ENCODE measurements at regions not wholly inside any gene's neighbourhood (a gene's known extent, or its start where the extent isn't known, plus 50 kb on each side); places are given as distances from the start of the nearest gene placed in this dataset.

GRCh38 chr18:73653827-73654226, 493.8 kb downstream of the FBXO15 start:
- DNase-seq (ENCODE audit: extremely low read depth in 1 of 2, low read depth in 1 of 2), result no peak

- DNase-seq (ENCODE audit: extremely low read depth in 1 of 2, low read depth in 1 of 2), result no peak
Observed at GRCh38 chr18:73653251-73653650, 494.4 kb downstream of the FBXO15 start.

GRCh38 chr18:73647391-73647790, 500.2 kb downstream of the FBXO15 start:
- no peak for DNase-seq (ENCODE audit: extremely low read depth in 1 of 2, low read depth in 1 of 2)

DNA sequence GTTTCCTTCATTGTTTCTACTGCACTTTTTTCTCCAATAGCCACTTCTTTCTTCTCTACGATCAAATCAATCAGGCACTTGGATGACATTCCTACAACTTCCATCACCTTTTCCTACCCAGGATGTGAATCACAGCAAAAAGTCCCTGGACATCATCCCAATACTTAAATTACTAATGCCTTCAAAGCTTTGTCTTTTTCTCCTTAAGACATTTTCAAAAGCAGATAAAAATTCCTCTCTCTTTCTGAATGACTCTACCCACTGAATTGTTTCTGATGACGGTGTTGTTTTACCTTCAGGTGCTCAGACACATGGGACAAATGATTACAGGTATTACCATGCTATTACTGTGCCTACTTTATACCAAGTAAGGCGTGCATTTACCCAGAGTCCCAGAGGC, 500.9 kb downstream of the FBXO15 start:
- no peak for DNase-seq (ENCODE audit: extremely low read depth in 1 of 2, low read depth in 1 of 2)

GRCh38 chr18:73646196-73646595, 501.4 kb downstream of the FBXO15 start:
- no peak for DNase-seq (ENCODE audit: extremely low read depth in 1 of 2, low read depth in 1 of 2)

- no peak for DNase-seq (ENCODE audit: extremely low read depth in 1 of 2, low read depth in 1 of 2)
Observed at GRCh38 chr18:73645160-73645715, 502.4 kb downstream of the FBXO15 start.

- DNase-seq (ENCODE audit: extremely low read depth in 1 of 2, low read depth in 1 of 2), result no peak
Observed at GRCh38 chr18:73639788-73640187, 507.8 kb downstream of the FBXO15 start.

DNA sequence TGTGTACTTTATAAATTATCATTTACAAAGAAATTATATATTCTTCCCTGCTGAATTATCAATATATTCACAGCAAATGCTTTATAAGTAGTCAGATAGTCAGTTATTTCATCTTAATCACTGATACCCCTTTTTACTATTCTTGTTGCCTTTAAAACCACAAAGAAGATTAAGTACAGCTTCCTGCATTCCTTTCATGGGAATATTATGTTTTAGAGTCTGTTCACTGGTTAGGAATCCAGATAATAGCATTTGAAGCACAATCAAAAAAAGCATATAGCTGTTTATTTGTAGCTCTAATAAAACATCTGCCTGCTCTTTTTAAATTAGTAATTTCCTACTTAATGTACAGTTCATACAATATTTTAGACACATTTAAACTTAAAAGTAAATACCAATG, 508.9 kb downstream of the FBXO15 start:
- no peak for DNase-seq (ENCODE audit: extremely low read depth in 1 of 2, low read depth in 1 of 2)

DNA sequence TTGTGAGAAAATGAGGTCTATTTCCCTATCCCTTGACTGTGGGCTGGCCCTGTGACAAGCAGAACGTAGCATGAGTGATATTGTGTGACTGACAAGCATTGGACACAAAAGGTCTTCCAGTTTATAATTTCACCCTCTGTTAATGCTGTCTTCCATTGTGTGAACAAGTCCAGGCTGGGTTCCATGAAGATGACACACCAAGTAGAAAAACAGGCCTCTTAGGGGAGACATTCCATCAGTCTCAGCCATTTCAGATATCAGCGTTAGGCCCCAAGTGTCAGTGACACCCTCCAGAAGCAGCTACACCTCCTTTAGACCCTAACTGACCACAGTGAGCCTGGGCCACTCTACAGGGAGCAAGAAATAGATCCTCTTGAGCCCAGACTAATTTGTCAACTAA, 511.3 kb downstream of the FBXO15 start:
- no peak for DNase-seq (ENCODE audit: extremely low read depth in 1 of 2, low read depth in 1 of 2)

GRCh38 chr18:73626859-73627258, 520.8 kb downstream of the FBXO15 start:
- no peak for DNase-seq (ENCODE audit: extremely low read depth in 1 of 2, low read depth in 1 of 2)

DNA sequence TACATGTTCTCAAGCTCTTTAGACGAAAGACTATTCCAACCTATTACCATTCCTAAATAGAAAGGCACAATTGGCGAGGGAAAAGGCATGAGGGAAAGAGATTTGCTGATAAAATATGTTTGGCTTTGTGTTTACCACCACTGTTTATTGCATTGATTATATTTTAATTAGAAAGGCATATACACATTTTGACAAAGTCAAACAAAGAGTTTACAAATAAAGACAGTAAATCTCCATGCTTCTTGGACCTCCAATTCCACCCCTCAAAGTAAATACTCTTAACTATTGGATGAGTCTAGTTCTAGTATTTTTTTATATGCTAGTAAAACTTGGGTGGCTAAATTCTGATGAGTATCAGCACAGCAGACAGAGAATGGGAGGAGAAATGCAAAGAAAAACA, 521.4 kb downstream of the FBXO15 start:
- DNase-seq (ENCODE audit: extremely low read depth in 1 of 2, low read depth in 1 of 2), result no peak

DNA sequence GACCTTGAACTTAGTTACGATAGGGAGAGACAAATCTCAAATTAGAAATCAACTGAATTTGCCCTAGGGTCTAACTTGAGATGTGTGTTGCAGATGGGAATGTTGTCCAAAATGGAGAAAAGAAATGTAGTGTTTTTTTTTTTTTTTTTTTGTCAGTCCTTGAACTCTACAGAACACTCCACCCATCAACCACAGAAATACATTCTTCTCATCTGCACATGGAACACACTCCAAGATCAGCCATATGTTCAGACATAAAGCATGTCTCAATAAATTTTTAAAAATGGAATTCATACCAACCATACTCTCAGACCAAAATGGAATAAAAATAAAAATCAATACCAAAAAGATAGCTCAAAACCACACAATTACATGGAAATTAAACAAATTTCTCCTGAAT, 526.5 kb downstream of the FBXO15 start:
- no peak for DNase-seq (ENCODE audit: extremely low read depth in 1 of 2, low read depth in 1 of 2)

DNA sequence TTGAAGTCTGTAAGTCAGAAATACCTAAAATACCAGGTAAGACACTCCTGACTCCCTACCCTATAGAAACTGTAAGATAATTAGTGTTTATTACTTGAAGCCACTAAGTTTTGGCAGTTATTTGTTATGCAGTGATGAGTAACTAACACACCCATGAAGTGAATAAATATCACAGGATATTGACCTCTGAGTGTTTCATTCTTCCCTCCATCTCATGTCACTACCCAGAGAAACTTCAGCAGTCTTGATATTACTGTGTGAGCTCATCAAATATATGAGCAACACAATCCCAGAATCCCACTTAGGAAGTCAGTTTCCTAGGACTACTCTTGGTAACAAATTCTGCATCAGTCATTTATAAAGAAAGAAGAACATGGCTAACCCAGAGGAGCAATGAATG, 529.7 kb downstream of the FBXO15 start:
- DNase-seq (ENCODE audit: extremely low read depth in 1 of 2, low read depth in 1 of 2), result no peak

- DNase-seq (ENCODE audit: extremely low read depth in 1 of 2, low read depth in 1 of 2), result no peak
Observed at GRCh38 chr18:73615506-73615905, 532.1 kb downstream of the FBXO15 start.

GRCh38 chr18:73614812-73615211, 532.8 kb downstream of the FBXO15 start:
- no peak for DNase-seq (ENCODE audit: extremely low read depth in 1 of 2, low read depth in 1 of 2)

- DNase-seq (ENCODE audit: extremely low read depth in 1 of 2, low read depth in 1 of 2), result no peak
Observed at GRCh38 chr18:73613706-73614340, 533.8 kb downstream of the FBXO15 start.

- DNase-seq (ENCODE audit: extremely low read depth in 1 of 2, low read depth in 1 of 2), result no peak
Observed at GRCh38 chr18:73597832-73598615, 549.6 kb downstream of the FBXO15 start.

GRCh38 chr18:73594749-73595148, 552.9 kb downstream of the FBXO15 start:
- no peak for DNase-seq (ENCODE audit: extremely low read depth in 1 of 2, low read depth in 1 of 2)

DNA sequence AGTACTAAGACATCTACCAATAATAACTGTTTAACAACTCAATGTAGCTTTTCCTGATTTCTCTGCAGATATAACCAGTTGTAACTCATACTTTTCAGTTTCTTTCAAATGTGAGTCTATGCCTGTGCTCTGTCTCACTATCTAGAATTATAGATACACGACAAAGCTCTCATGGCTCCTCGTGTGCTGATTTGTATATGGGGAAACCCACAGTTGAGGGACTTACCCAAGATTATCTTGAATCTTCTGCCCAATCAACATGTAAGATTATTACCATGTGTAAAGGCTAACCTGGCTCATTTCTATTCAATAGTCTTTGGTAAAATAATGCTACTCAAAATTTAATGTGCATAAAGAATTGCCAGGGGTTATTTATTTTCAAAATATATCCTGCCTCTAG, 554.4 kb downstream of the FBXO15 start:
- DNase-seq (ENCODE audit: extremely low read depth in 1 of 2, low read depth in 1 of 2), result no peak

- no peak for DNase-seq (ENCODE audit: extremely low read depth in 1 of 2, low read depth in 1 of 2)
Observed at GRCh38 chr18:73590950-73591349, 556.7 kb downstream of the FBXO15 start.

DNA sequence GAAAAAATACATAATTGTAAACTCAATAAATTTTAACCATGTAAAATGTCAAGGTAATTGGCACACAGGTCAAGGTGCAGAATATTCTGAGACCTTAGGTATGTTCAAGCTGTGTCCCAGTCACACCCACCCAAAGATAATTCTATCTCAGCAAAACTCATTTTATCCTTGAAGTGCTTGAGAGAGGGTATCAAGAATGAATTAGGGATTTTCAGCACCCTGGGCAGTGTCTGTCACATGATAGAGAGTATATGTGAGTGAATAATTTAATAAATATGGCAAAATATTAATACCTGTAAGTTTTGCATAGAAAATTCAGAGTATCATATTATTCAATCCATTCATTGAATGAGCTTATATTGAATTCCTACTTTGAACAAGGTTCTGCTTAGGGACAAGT, 567.9 kb downstream of the FBXO15 start:
- no peak for DNase-seq (ENCODE audit: extremely low read depth in 1 of 2, low read depth in 1 of 2)

- DNase-seq (ENCODE audit: extremely low read depth in 1 of 2, low read depth in 1 of 2), result no peak
Observed at GRCh38 chr18:73577365-73577764, 570.3 kb downstream of the FBXO15 start.

All from stimulated activated CD8-positive, alpha-beta memory T cell treated with anti-CD3 and anti-CD28 coated beads, Interleukin-7, amount 100 ng/mL, for 48 hours (primary cell).